UCSD-AML1 (cell line): ENCODE measurements at regions not wholly inside any gene's neighbourhood (a gene's known extent, or its start where the extent isn't known, plus 50 kb on each side); places are given as distances from the start of the nearest gene placed in this dataset.

Experiments
- DNase-seq: peaks from one replicate; lab custom pipeline; 2025; ENCODE audit not compliant: unreplicated experiment; lab: John Stamatoyannopoulos, UW

DNA sequence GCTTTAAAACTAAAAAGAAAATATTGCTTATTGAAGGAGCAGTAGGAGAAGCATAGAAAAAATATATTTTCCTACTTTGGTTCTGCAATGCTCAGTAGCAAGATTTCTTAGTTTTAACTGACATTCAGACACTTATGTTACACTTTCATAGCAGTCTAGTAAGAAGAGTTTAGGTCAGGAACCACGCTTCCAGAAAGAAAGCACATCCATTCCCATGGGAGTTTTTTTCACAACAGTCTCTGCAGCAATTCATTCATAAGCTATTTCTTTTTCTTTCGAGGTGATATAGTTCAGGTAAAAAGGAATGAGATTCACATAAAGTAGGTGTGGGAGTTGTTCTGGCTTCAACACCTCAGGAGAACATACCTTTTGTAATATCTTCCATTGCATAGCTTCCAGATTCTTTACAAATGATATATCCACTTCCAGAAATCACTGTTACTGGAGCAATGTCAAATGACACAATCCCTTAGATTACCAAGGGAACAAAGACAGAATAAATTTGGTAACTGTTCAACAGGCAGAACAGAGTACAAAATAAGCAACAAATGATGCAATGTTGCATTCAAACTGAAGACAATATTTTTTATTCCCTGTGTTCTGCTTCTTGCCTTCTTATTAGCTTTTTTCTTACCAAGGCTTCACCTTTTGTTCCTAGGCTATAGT, 95.2 kb upstream of the GULP1 start:
- no peak for DNase-seq

GRCh38 chr2:188199716-188200128, 92.0 kb upstream of the GULP1 start:
- DNase-seq = no peak

- DNase-seq = no peak
Observed at GRCh38 chr2:188201639-188202038, 90.0 kb upstream of the GULP1 start.

DNA sequence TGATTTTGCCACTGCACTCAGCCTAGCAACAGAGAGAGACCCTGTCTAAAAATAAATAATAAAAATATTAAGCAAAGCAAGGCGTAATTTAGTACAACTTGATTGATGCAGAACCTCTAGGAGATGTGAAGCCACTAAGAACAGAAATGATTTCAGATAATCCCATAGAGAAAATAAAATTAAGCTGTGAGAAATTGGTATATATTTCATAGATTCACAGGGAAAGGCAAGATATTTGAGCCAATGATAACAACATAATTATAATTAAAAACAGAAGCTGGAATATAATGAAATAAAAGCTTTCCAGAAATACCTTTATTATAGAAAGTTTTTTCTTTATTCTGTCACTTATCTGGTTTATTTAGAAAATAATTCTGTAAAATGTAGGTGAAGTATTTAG, 88.9 kb upstream of the GULP1 start:
- DNase-seq = no peak

GRCh38 chr2:188203776-188204175, 87.9 kb upstream of the GULP1 start:
- DNase-seq = no peak

DNA sequence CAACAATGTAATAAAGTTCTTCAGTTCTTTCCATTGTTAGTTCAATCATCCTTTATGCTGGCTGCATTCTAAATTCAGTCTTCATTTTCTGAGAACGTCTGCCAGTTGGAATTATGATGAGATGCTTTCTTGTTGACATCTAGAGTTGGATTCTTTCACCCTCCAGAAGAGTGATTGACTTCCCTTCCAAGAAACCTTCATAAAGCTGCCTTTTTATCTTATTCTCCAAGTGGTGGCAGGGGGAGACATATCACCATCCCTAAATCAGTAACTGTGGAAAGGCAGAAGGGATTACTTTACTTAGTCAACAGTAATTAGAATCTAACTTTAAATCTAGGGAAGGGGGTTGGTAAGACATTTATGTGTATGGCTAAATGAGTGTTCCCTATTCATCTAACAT, 86.8 kb upstream of the GULP1 start:
- DNase-seq = no peak

- DNase-seq = no peak
Observed at GRCh38 chr2:188207554-188207953, 84.1 kb upstream of the GULP1 start.

DNA sequence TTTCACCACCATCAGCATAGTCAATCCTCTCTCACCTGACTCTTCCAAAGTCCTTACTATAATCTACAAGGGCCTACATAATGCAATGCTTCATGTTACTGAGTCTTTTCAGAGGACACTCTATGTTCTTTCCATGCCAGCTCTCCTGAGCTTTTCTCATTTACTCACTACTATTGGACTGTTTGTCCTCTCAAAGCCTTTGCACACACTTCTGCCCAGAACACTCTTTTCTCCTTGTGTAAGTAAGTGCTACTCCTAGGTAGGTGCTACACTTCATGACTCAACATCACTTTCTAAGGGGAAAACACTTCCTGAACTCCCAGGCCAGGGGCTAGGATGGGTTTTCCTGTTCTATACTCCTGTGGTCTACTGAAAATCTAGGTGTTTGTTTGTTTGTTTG, 82.5 kb upstream of the GULP1 start:
- DNase-seq = no peak

DNA sequence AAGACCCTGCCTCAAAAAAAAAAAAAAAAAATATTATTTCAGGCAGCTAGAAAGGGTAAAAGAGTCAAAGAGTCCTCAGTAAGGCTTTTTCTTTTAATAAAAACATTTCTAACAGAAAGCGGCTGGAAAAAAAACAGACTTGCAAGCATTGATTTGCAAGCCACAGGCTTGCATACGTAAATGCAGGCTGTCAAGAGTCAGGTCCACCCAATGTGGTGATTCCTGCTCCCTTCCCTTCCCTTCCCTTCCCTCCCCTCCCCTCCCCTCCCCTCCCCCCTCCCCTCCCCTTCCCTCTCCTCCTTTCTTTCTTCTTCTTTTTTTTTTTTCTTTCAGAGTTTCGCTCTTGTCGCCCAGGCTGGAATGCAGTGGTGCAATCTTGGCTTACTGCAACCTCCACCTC, 74.4 kb upstream of the GULP1 start:
- no peak for DNase-seq

GRCh38 chr2:188219541-188219940, 72.1 kb upstream of the GULP1 start:
- DNase-seq = no peak

DNA sequence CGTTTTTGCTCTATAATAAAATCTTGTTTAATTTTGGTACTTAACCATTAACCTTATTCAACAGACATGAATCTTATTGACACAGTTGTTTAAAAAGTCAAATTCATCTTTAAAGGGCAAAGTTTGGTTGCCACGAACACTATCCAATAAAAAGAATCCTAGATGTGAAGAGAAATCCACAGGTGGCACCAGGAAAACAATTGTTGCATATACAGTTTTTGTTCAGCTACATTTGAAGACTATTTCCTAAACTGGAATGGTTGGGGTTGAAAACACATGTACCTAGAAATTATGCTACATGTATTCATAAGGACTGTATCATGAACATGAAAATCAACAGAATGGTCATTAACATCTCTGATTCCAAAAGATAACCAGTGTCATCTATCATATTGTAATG, 71.1 kb upstream of the GULP1 start:
- no peak for DNase-seq

DNA sequence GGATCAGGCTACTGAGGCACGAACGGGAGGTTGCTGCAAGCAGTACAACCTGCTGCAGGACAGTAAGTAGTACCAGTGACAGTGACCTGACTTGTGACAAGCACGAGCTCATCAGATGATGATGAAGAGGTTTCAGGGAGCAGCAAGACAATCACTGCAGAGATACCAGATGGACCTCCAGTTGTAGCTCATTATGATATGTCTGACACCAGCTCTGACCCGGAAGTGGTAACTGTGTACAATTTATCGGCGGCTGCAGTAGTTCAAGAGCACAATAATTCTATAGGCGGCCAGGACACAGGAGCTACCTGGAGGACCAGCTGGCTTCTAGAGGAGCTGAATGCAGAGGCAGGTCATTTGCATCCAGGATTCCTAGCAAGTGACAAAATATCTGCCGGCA, 64.0 kb upstream of the GULP1 start:
- no peak for DNase-seq

DNA sequence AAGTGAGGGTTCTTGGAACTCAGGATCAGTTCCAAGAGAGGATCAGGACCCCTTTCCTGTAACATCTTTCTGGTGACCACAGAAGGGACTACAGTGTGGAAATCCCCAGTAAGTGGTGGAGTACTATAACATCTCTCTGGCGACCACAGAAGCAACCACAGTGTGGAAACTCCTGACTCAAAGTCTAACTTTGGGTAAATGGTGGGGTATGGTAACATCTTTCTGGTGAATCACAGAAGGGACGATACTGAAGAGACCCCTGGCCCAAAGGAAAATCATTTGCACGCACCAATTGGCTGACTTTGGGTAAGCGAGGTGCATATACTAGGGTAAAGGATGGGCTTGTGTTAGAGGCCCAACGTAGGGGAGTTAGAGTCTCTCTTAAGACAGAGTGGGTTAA, 56.3 kb upstream of the GULP1 start:
- no peak for DNase-seq

GRCh38 chr2:188238386-188238785, 53.3 kb upstream of the GULP1 start:
- no peak for DNase-seq
